HepG2 (cell line): ENCODE measurements at regions not wholly inside any gene's neighbourhood (a gene's known extent, or its start where the extent isn't known, plus 50 kb on each side); places are given as distances from the start of the nearest gene placed in this dataset.

ENCODE experiments used
- ATAC-seq: fragments of 200-7000 bp; cut with Tn5 transposase; 3 replicates; pipeline ENCODE4 v1.9.1; 2020; ENCODE audit warnings: mild to moderate bottlenecking, moderate library complexity
- BruUV-seq: library from RNA; stranded (reverse); fragments of 400-500 nt; replicated peaks from 2 replicates; lab custom pipeline; 2021; lab: Mats Ljungman, UMichigan
- CTCF ChIA-PET: fragments of 300-600 bp; formaldehyde crosslinking; extraction: SDS; loops from one replicate; lab custom pipeline; 2021; ENCODE audit warnings: low total read pairs, inconsistent platforms, low intra/inter-chr PET ratio; lab: Yijun Ruan, JAX
- POLR2A ChIA-PET: fragments of 350-600 bp; sonication (Branson Sonifier 250); formaldehyde crosslinking; loops from one replicate; lab custom pipeline; 2020; ENCODE audit warnings: antibody characterized with exemption, inconsistent platforms; lab: Yijun Ruan, JAX
- DNase-seq: peaks from one replicate; pipeline ENCODE4 v3.0.0-alpha.2; 2015; ENCODE audit warnings: low spot score
- FAIRE-seq: peaks from 3 replicates; lab custom pipeline; 2011; peaks lifted over from hg19 to GRCh38; lab: Jason Lieb, UNC
- H2AFZ ChIP-seq: one replicate; pipeline ENCODE4 v1.6.1; 2011; ENCODE audit warnings: low read length, inconsistent platforms
- H3K27ac ChIP-seq: fragments of 300-600 bp; 3 replicates; pipeline ENCODE4 v1.8.0; 2011; ENCODE audit warnings: mixed run types, mild to moderate bottlenecking, mixed read lengths, low read length, inconsistent platforms; ENCODE audit not compliant: insufficient read depth; ENCODE audit errors: extremely low read length
- H3K27me3 ChIP-seq, 2 experiments: fragments of 200-600 bp in 1 of 2; 2 replicates in 1 of 2; 3 replicates in 1 of 2; pipeline versions ENCODE4 v1.6.0 to v1.8.0; 2011; ENCODE audit warnings: low read length in 2 of 2, mild to moderate bottlenecking in 2 of 2, moderate library complexity in 2 of 2, inconsistent platforms in 1 of 2; ENCODE audit not compliant: insufficient read depth in 2 of 2, control insufficient read depth in 1 of 2
- H3K36me3 ChIP-seq, 2 experiments: fragments of 200-600 bp in 1 of 2; replicated peaks in 1 of 2; 2 replicates in 1 of 2; 3 replicates in 1 of 2; pipeline versions ENCODE4 v1.5.1 to v1.8.0; 2011; ENCODE audit warnings: low read length in 2 of 2, inconsistent platforms in 1 of 2; ENCODE audit not compliant: insufficient read depth in 2 of 2, control insufficient read depth in 1 of 2
- H3K4me1 ChIP-seq: 2 replicates; pipeline ENCODE4 v1.5.1; 2012; ENCODE audit warnings: low read length, inconsistent platforms; ENCODE audit not compliant: insufficient read depth
- H3K4me2 ChIP-seq: 2 replicates; pipeline ENCODE4 v1.6.0; 2011; ENCODE audit warnings: low read depth, low read length, inconsistent platforms
- H3K4me3 ChIP-seq, 3 experiments: fragments of 200-600 bp in 1 of 3; sonication (generic), shearing (Covaris generic) in 1 of 3; replicated peaks in 1 of 3; 2 replicates each; pipeline ENCODE4 v1.5.1; 2011 to 2016; ENCODE audit warnings: low read length in 3 of 3, inconsistent platforms in 2 of 3, low read depth in 2 of 3, mild to moderate bottlenecking in 2 of 3, control low read depth in 1 of 3, mixed read lengths in 1 of 3; ENCODE audit not compliant: insufficient read depth in 1 of 3
- H3K79me2 ChIP-seq: one replicate; pipeline ENCODE4 v1.6.1; 2011; ENCODE audit warnings: low read length, inconsistent platforms; ENCODE audit not compliant: insufficient read depth
- H3K9ac ChIP-seq: 2 replicates; pipeline ENCODE4 v1.6.0; 2011; ENCODE audit warnings: mild to moderate bottlenecking, low read depth, low read length, inconsistent platforms; ENCODE audit not compliant: insufficient read depth
- H3K9me3 ChIP-seq: 2 replicates; pipeline ENCODE4 v1.5.1; 2012; ENCODE audit warnings: mild to moderate bottlenecking, low read length
- H4K20me1 ChIP-seq: 2 replicates; pipeline ENCODE4 v1.6.0; 2011; ENCODE audit warnings: inconsistent platforms, mild to moderate bottlenecking, low read length, moderate library complexity; ENCODE audit not compliant: insufficient read depth
- KLF9 ChIP-seq: IDR thresholded peaks from 2 replicates; pipeline ENCODE4 v1.6.1; 2016; ENCODE audit warnings: low read depth
- MXD4 ChIP-seq: IDR thresholded peaks from 2 replicates; pipeline ENCODE4 v1.6.1; 2016; ENCODE audit warnings: mild to moderate bottlenecking, missing biosample characterization, missing genetic modification reagents
- PHF21A ChIP-seq: sonication (generic); formaldehyde crosslinking; IDR thresholded peaks from 2 replicates; pipeline ENCODE4 v1.5.0; 2020; ENCODE audit warnings: mild to moderate bottlenecking, missing genetic modification reagents
- SMAD1 ChIP-seq: sonication (generic); formaldehyde crosslinking; IDR thresholded peaks from 2 replicates; pipeline ENCODE4 v1.4.0; 2020; ENCODE audit warnings: missing genetic modification reagents, low read depth, mild to moderate bottlenecking, borderline replicate concordance
- TBL1XR1 ChIP-seq: fragments of 150-350 bp; IDR thresholded peaks from 2 replicates; pipeline ENCODE4 v1.6.1; 2014; ENCODE audit warnings: borderline replicate concordance, low read length; ENCODE audit not compliant: partially characterized antibody
- TCF12 ChIP-seq, 2 experiments: fragments of 450-650 bp in 1 of 2; sonication (generic) in 1 of 2; formaldehyde crosslinking in 1 of 2; IDR thresholded peaks; 2 replicates each; pipeline versions ENCODE4 v1.6.1 to v1.8.0; 2017 to 2022; ENCODE audit warnings: antibody characterized with exemption in 1 of 2, mild to moderate bottlenecking in 1 of 2, missing genetic modification reagents in 1 of 2, moderate library complexity in 1 of 2
- TOE1 ChIP-seq: sonication (generic); formaldehyde crosslinking; IDR thresholded peaks from 2 replicates; pipeline ENCODE4 v1.4.0; 2020; ENCODE audit warnings: mild to moderate bottlenecking, missing genetic modification reagents
- ZNF296 ChIP-seq: sonication (generic); formaldehyde crosslinking; conservative IDR thresholded peaks from 2 replicates; pipeline ENCODE4 v1.5.0; 2020; ENCODE audit warnings: mild to moderate bottlenecking, missing genetic modification reagents
- ZNF329 ChIP-seq: sonication (generic); formaldehyde crosslinking; IDR thresholded peaks from 2 replicates; pipeline ENCODE4 v1.9.0; 2021; ENCODE audit warnings: low read depth, mild to moderate bottlenecking, missing genetic modification reagents
- ZNF468 ChIP-seq: sonication (generic); formaldehyde crosslinking; IDR thresholded peaks from 2 replicates; pipeline ENCODE4 v1.8.0; 2022; ENCODE audit warnings: mild to moderate bottlenecking, moderate library complexity, missing genetic modification reagents
- ZNF703 ChIP-seq: sonication (generic); formaldehyde crosslinking; IDR thresholded peaks from 2 replicates; pipeline ENCODE4 v1.5.1; 2020; ENCODE audit warnings: missing genetic modification reagents, mild to moderate bottlenecking, moderate library complexity, borderline replicate concordance
- WGBS: methylation state at CpG from one replicate; pipeline ENCODE4 v1.1.6; 2017; ENCODE audit warnings: low lambda C conversion rate; 5-methylcytosine and 5-hydroxymethylcytosine counted together
- in situ Hi-C: cut with HindIII; loops from 2 replicates; pipeline ENCODE4 v1.10.0; 2017; ENCODE audit warnings: low pct_unique_long_range_greater_than_20kb; ENCODE audit not compliant: extremely low pct_ligation_motif_present
- intact Hi-C: fragments of 100-400 bp; cut with micrococcal nuclease; formaldehyde crosslinking; loops from one replicate; pipeline ENCODE4 v1.10.0; 2022; ENCODE audit not compliant: unreplicated experiment
- TF ChIP-seq, protein P1 (sequence below): sonication (generic); formaldehyde crosslinking; IDR thresholded peaks from 2 replicates; pipeline ENCODE4 v1.4.0; 2020; ENCODE audit warnings: missing genetic modification reagents
- TF ChIP-seq, protein P2 (sequence below): IDR thresholded peaks from 2 replicates; pipeline ENCODE4 v1.6.1; 2016; ENCODE audit warnings: missing genetic modification reagents, missing compliant biosample characterization
- TF ChIP-seq, protein P3 (sequence below): sonication (generic); formaldehyde crosslinking; IDR thresholded peaks from 2 replicates; pipeline ENCODE4 v1.4.0; 2020; ENCODE audit warnings: missing genetic modification reagents, borderline replicate concordance
- TF ChIP-seq, protein P4 (sequence below): sonication (generic); formaldehyde crosslinking; IDR thresholded peaks from 2 replicates; pipeline ENCODE4 v1.4.0; 2020; ENCODE audit warnings: mild to moderate bottlenecking, missing genetic modification reagents, borderline replicate concordance
- TF ChIP-seq, protein P5 (sequence below), 2 experiments: sonication (generic) in 1 of 2; formaldehyde crosslinking in 1 of 2; IDR thresholded peaks; 2 replicates each; pipeline versions ENCODE4 v1.5.1 to v1.6.1; 2011 to 2020; ENCODE audit warnings: borderline replicate concordance in 1 of 2, low read depth in 1 of 2, low read length in 1 of 2, mild to moderate bottlenecking in 1 of 2, missing genetic modification reagents in 1 of 2, moderate library complexity in 1 of 2

DNA sequence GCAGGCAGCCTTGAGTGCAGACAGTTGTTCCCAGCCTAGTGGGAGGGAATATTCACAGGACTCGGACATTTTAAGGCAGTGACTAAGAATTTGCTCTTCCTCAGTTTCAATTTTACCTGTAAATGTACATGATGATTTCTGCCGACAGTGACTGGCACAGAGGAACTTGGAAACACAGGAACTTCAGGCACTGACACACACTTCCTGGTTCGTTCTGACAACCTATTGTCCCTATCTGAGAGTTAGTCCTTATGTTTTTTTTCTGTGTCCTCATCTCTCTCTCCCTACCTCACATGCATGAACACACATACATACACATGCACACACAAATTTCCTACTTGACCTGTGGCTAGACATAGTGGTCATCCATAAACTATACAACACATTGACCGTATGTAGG is 89.4 kb upstream of the CD180 start:
- BruUV-seq = no TSS peak
- no peak overlapping the region for H3K27ac ChIP-seq
- H3K9ac ChIP-seq = no peak overlapping the region
- H3K4me3 ChIP-seq = no peak overlapping the region
- in situ Hi-C loops (no loop called here), intact Hi-C loops (no loop called here)
- H3K79me2 ChIP-seq = no peaks in the 10 kb centered on the region
- ChIA-PET POLR2A (no interaction called here), CTCF (no interaction called here)
- no peak overlapping the region for H3K4me2 ChIP-seq
- no peak overlapping the region for H2AFZ ChIP-seq
- no peaks in the 10 kb centered on the region for H3K27me3 ChIP-seq
- no peak for ATAC-seq
- FAIRE-seq = no peak
- H3K9me3 ChIP-seq = no peaks in the 10 kb centered on the region
- no peaks in the 10 kb centered on the region for H3K36me3 ChIP-seq
- peaks cover 24% of the 10 kb centered on the region for H3K4me1 ChIP-seq
- DNase-seq = no peak
- 50% methylated on average over 4 of the region's 4 CpGs for WGBS
- no peaks in the 10 kb centered on the region for H4K20me1 ChIP-seq
- TF ChIP-seq, protein P1, sequence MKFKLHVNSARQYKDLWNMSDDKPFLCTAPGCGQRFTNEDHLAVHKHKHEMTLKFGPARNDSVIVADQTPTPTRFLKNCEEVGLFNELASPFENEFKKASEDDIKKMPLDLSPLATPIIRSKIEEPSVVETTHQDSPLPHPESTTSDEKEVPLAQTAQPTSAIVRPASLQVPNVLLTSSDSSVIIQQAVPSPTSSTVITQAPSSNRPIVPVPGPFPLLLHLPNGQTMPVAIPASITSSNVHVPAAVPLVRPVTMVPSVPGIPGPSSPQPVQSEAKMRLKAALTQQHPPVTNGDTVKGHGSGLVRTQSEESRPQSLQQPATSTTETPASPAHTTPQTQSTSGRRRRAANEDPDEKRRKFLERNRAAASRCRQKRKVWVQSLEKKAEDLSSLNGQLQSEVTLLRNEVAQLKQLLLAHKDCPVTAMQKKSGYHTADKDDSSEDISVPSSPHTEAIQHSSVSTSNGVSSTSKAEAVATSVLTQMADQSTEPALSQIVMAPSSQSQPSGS = no peak
- TF ChIP-seq, protein P2, sequence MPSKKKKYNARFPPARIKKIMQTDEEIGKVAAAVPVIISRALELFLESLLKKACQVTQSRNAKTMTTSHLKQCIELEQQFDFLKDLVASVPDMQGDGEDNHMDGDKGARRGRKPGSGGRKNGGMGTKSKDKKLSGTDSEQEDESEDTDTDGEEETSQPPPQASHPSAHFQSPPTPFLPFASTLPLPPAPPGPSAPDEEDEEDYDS (CRISPR knock-in tag) = no peak
- TF ChIP-seq TOE1 (CRISPR knock-in tag) (no peak), ZNF329 (CRISPR knock-in tag) (no peak), MXD4 (CRISPR knock-in tag) (no peak), ZNF703 (CRISPR knock-in tag) (no peak), PHF21A (no peak), TBL1XR1 (no peak), ZNF468 (CRISPR knock-in tag) (no peak), SMAD1 (no peak), TCF12 (IDR thresholded peaks at IDR 0.05) (no peak), TCF12 (CRISPR knock-in tag; IDR thresholded peaks at IDR 0.05) (no peak), ZNF296 (no peak), KLF9 (no peak)
- TF ChIP-seq, protein P3, sequence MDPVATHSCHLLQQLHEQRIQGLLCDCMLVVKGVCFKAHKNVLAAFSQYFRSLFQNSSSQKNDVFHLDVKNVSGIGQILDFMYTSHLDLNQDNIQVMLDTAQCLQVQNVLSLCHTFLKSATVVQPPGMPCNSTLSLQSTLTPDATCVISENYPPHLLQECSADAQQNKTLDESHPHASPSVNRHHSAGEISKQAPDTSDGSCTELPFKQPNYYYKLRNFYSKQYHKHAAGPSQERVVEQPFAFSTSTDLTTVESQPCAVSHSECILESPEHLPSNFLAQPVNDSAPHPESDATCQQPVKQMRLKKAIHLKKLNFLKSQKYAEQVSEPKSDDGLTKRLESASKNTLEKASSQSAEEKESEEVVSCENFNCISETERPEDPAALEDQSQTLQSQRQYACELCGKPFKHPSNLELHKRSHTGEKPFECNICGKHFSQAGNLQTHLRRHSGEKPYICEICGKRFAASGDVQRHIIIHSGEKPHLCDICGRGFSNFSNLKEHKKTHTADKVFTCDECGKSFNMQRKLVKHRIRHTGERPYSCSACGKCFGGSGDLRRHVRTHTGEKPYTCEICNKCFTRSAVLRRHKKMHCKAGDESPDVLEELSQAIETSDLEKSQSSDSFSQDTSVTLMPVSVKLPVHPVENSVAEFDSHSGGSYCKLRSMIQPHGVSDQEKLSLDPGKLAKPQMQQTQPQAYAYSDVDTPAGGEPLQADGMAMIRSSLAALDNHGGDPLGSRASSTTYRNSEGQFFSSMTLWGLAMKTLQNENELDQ (CRISPR knock-in tag) = no peak
- TF ChIP-seq, protein P4, sequence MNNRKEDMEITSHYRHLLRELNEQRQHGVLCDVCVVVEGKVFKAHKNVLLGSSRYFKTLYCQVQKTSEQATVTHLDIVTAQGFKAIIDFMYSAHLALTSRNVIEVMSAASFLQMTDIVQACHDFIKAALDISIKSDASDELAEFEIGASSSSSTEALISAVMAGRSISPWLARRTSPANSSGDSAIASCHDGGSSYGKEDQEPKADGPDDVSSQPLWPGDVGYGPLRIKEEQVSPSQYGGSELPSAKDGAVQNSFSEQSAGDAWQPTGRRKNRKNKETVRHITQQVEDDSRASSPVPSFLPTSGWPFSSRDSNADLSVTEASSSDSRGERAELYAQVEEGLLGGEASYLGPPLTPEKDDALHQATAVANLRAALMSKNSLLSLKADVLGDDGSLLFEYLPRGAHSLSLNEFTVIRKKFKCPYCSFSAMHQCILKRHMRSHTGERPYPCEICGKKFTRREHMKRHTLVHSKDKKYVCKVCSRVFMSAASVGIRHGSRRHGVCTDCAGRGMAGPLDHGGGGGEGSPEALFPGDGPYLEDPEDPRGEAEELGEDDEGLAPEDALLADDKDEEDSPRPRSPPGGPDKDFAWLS = no peak
- TF ChIP-seq, protein P5, sequence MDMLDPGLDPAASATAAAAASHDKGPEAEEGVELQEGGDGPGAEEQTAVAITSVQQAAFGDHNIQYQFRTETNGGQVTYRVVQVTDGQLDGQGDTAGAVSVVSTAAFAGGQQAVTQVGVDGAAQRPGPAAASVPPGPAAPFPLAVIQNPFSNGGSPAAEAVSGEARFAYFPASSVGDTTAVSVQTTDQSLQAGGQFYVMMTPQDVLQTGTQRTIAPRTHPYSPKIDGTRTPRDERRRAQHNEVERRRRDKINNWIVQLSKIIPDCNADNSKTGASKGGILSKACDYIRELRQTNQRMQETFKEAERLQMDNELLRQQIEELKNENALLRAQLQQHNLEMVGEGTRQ (IDR thresholded peaks at IDR 0.05; ENCODE audit: low read depth, low read length) = no peak
- TF ChIP-seq, protein P5 (CRISPR knock-in tag; IDR thresholded peaks at IDR 0.05; ENCODE audit: borderline replicate concordance) = no peak
